Liver (tissue), 8 donors: ENCODE measurements at regions not wholly inside any gene's neighbourhood (a gene's known extent, or its start where the extent isn't known, plus 50 kb on each side); places are given as distances from the start of the nearest gene placed in this dataset.

Experiments used
- DNase-seq: peaks from one replicate; pipeline ENCODE4 v3.0.0-alpha.2; 2017; ENCODE audit warnings: low spot score
- H3K27ac ChIP-seq, 2 donors: one replicate each; pipeline ENCODE4 v1.7.0; 2013; ENCODE audit warnings: inconsistent platforms in 2 of 2, low read length in 2 of 2, control low read depth in 1 of 2, low read depth in 1 of 2, mild to moderate bottlenecking in 1 of 2
- H3K27me3 ChIP-seq, 4 donors: one replicate each; pipeline versions ENCODE4 v1.6.1 to v1.7.0; 2013; ENCODE audit warnings: low read length in 3 of 4, inconsistent platforms in 1 of 4, mild to moderate bottlenecking in 1 of 4, moderate library complexity in 1 of 4; ENCODE audit not compliant: control insufficient read depth in 4 of 4, insufficient read depth in 4 of 4
- H3K36me3 ChIP-seq, 4 donors: one replicate each; pipeline versions ENCODE4 v1.6.1 to v1.7.0; 2013; ENCODE audit warnings: low read length in 3 of 4, mild to moderate bottlenecking in 3 of 4, low read depth in 1 of 4, moderate library complexity in 1 of 4; ENCODE audit not compliant: control insufficient read depth in 4 of 4, insufficient read depth in 3 of 4
- H3K4me1 ChIP-seq, 4 donors: one replicate each; pipeline versions ENCODE4 v1.6.1 to v1.7.0; 2013; ENCODE audit warnings: low read length in 3 of 4, mild to moderate bottlenecking in 3 of 4, moderate library complexity in 1 of 4; ENCODE audit not compliant: control insufficient read depth in 4 of 4, insufficient read depth in 4 of 4
- H3K4me3 ChIP-seq, 3 donors: one replicate each; pipeline versions ENCODE4 v1.6.1 to v1.7.0; 2013; ENCODE audit warnings: low read length in 3 of 3, control low read depth in 1 of 3, low read depth in 1 of 3, mild to moderate bottlenecking in 1 of 3
- H3K9ac ChIP-seq, 2 donors: one replicate each; pipeline ENCODE4 v1.7.0; 2013; ENCODE audit warnings: low read length in 2 of 2, mild to moderate bottlenecking in 2 of 2, moderate library complexity in 2 of 2, control low read depth in 1 of 2, low read depth in 1 of 2
- H3K9me3 ChIP-seq, 4 donors: one replicate each; pipeline versions ENCODE4 v1.6.1 to v1.7.0; 2013; ENCODE audit warnings: low read length in 3 of 4; ENCODE audit not compliant: control insufficient read depth in 4 of 4
- ATF3 ChIP-seq: IDR thresholded peaks from 2 replicates; pipeline ENCODE4 v1.6.1; 2016; ENCODE audit warnings: antibody characterized with exemption
- EGR1 ChIP-seq, 2 donors: IDR thresholded peaks; 2 replicates each; pipeline ENCODE4 v1.6.1; 2016 to 2018; ENCODE audit warnings: antibody characterized with exemption in 2 of 2, low read depth in 2 of 2
- FOXA1 ChIP-seq: IDR thresholded peaks from 2 replicates; pipeline ENCODE4 v1.6.1; 2016; ENCODE audit warnings: antibody characterized with exemption
- FOXA2 ChIP-seq: IDR thresholded peaks from 2 replicates; pipeline ENCODE4 v1.6.1; 2016; ENCODE audit warnings: antibody characterized with exemption
- GABPA ChIP-seq, 2 donors: IDR thresholded peaks in 1 of 2; conservative IDR thresholded peaks in 1 of 2; 2 replicates each; pipeline ENCODE4 v1.6.1; 2016; ENCODE audit warnings: antibody characterized with exemption in 2 of 2, mild to moderate bottlenecking in 1 of 2, moderate library complexity in 1 of 2
- HNF4A ChIP-seq, 2 donors: conservative IDR thresholded peaks; 2 replicates each; pipeline ENCODE4 v1.6.1; 2016; ENCODE audit warnings: antibody characterized with exemption in 2 of 2, mild to moderate bottlenecking in 2 of 2
- HNF4G ChIP-seq: IDR thresholded peaks from 2 replicates; pipeline ENCODE4 v1.6.1; 2016; ENCODE audit warnings: antibody characterized with exemption
- JUND ChIP-seq, 2 donors: IDR thresholded peaks; 2 replicates each; pipeline ENCODE4 v1.6.1; 2016; ENCODE audit warnings: antibody characterized with exemption in 2 of 2
- NR2F2 ChIP-seq: IDR thresholded peaks from 2 replicates; pipeline ENCODE4 v1.6.1; 2016; ENCODE audit warnings: antibody characterized with exemption
- RAD21 ChIP-seq, 2 donors: IDR thresholded peaks; 2 replicates each; pipeline ENCODE4 v1.6.1; 2016; ENCODE audit warnings: antibody characterized with exemption in 2 of 2, mild to moderate bottlenecking in 2 of 2
- RXRA ChIP-seq, 2 donors: IDR thresholded peaks; 2 replicates each; pipeline ENCODE4 v1.6.1; 2017 to 2018; ENCODE audit warnings: antibody characterized with exemption in 2 of 2, mild to moderate bottlenecking in 1 of 2
- SP1 ChIP-seq: IDR thresholded peaks from 2 replicates; pipeline ENCODE4 v1.6.1; 2018; ENCODE audit warnings: antibody characterized with exemption, mild to moderate bottlenecking
- TAF1 ChIP-seq: conservative IDR thresholded peaks from 2 replicates; pipeline ENCODE4 v1.6.1; 2016; ENCODE audit warnings: antibody characterized with exemption, mild to moderate bottlenecking
- YY1 ChIP-seq: IDR thresholded peaks from 2 replicates; pipeline ENCODE4 v1.6.1; 2016; ENCODE audit warnings: antibody characterized with exemption, mild to moderate bottlenecking
- WGBS: extraction: QIAGEN DNeasy Blood & Tissue Kit; methylation state at CpG from one replicate; pipeline ENCODE4 v1.1.7; 2013; 5-methylcytosine and 5-hydroxymethylcytosine counted together
- TF ChIP-seq, protein P1 (sequence below): IDR thresholded peaks from 2 replicates; pipeline ENCODE4 v1.6.1; 2016; ENCODE audit warnings: antibody characterized with exemption
- TF ChIP-seq, protein P2 (sequence below): fragments of 150-350 bp; IDR thresholded peaks from 2 replicates; pipeline ENCODE4 v1.5.1; 2017; ENCODE audit warnings: improper control_type of control experiment, low read depth, low read length; ENCODE audit not compliant: missing input control
- donor health status: healthy.
- donor health status: healthy.
- donor health status: healthy.
- donor health status: healthy.
- donor health status: healthy.

GRCh38 chr4:138320831-138321230, 78.7 kb upstream of the SLC7A11 start:
- Histone ChIP-seq H3K4me1 (no peaks in the 10 kb centered on the region), H3K27me3 (no peaks in the 10 kb centered on the region), H3K36me3 (no peaks in the 10 kb centered on the region), H3K9ac (no peak overlapping the region), H3K4me3 (no peak overlapping the region), H3K27ac (no peak overlapping the region), H3K9me3 (no peaks in the 10 kb centered on the region)
- no peak for TF ChIP-seq HNF4A (conservative IDR thresholded peaks at IDR 0.05)
- no peak for DNase-seq
- 87% methylated on average over 1 of the region's 1 CpG for WGBS

GRCh38 chr4:138320030-138320429, 77.9 kb upstream of the SLC7A11 start:
- no peaks in the 10 kb centered on the region for H3K36me3 ChIP-seq
- no peaks in the 10 kb centered on the region for H3K27me3 ChIP-seq
- no peak overlapping the region for H3K9ac ChIP-seq
- H3K4me1 ChIP-seq: no peaks in the 10 kb centered on the region
- TF ChIP-seq EGR1 (IDR thresholded peaks at IDR 0.05; ENCODE audit: low read depth in 2 of 2): no peak
- TF ChIP-seq RXRA (IDR thresholded peaks at IDR 0.05): no peak
- TF ChIP-seq NR2F2: no peak
- no peak for TF ChIP-seq FOXA2
- 82% methylated on average over 1 of the region's 1 CpG for WGBS
- no peaks in the 10 kb centered on the region for H3K9me3 ChIP-seq
- no peak for DNase-seq
- H3K27ac ChIP-seq: no peak overlapping the region
- H3K4me3 ChIP-seq: no peak overlapping the region

GRCh38 chr4:138317175-138317748, 75.1 kb upstream of the SLC7A11 start:
- Histone ChIP-seq H3K4me3 (no peak overlapping the region), H3K9me3 (no peaks in the 10 kb centered on the region), H3K27ac (no peak overlapping the region), H3K4me1 (no peaks in the 10 kb centered on the region), H3K9ac (no peak overlapping the region), H3K36me3 (no peaks in the 10 kb centered on the region), H3K27me3 (no peaks in the 10 kb centered on the region)
- TF ChIP-seq NR2F2: no peak
- TF ChIP-seq RAD21 (IDR thresholded peaks at IDR 0.05): no peak
- TF ChIP-seq, protein P1, sequence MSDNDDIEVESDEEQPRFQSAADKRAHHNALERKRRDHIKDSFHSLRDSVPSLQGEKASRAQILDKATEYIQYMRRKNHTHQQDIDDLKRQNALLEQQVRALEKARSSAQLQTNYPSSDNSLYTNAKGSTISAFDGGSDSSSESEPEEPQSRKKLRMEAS: no peak
- TF ChIP-seq HNF4G: no peak
- TF ChIP-seq YY1: no peak
- no peak for TF ChIP-seq ATF3
- TF ChIP-seq JUND (IDR thresholded peaks at IDR 0.05): no peak
- no peak for TF ChIP-seq SP1
- TF ChIP-seq GABPA (IDR thresholded peaks at IDR 0.05 in 1 of 2, conservative IDR thresholded peaks at IDR 0.05 in 1 of 2): no peak
- TF ChIP-seq TAF1: no peak
- TF ChIP-seq, protein P2, sequence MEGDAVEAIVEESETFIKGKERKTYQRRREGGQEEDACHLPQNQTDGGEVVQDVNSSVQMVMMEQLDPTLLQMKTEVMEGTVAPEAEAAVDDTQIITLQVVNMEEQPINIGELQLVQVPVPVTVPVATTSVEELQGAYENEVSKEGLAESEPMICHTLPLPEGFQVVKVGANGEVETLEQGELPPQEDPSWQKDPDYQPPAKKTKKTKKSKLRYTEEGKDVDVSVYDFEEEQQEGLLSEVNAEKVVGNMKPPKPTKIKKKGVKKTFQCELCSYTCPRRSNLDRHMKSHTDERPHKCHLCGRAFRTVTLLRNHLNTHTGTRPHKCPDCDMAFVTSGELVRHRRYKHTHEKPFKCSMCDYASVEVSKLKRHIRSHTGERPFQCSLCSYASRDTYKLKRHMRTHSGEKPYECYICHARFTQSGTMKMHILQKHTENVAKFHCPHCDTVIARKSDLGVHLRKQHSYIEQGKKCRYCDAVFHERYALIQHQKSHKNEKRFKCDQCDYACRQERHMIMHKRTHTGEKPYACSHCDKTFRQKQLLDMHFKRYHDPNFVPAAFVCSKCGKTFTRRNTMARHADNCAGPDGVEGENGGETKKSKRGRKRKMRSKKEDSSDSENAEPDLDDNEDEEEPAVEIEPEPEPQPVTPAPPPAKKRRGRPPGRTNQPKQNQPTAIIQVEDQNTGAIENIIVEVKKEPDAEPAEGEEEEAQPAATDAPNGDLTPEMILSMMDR: no peak
- no peak for TF ChIP-seq FOXA1
- no peak for DNase-seq
- 62% methylated on average over 4 of the region's 4 CpGs for WGBS
